ENCODE measurements at regions not wholly inside any gene's neighbourhood (a gene's known extent, or its start where the extent isn't known, plus 50 kb on each side); places are given as distances from the start of the nearest gene placed in this dataset.

DNA sequence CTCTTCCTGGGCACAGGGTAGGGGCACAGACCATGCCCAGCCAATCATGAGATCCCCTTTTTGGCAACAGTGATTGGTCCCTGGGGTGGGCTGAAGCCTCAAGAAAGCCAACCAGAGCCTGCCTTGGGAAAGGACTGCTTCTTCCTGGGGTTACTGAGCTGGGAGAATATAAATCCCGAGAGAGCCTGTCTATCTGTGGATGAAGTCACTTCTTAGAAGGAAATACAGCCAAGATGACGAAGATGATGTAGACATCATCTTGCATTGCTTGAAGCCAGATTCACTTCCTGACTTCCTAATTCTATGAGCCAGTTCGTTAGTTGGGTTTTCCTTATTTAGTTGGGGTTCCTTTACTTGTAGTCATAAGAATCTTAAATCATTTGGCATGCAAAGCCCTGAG is 50.1 kb upstream of the PWWP2A start:
- peak overlapping the region in 1 of 2 donors; percentile 52 for H3K27ac ChIP-seq
- intact Hi-C loops (cut with DNase I) = loop anchor here in 1 of 4 donors (5.0 kb wide), 1 partner anchor 37 kb away; no protein-coding TSS in a partner anchor
- no peaks in the 10 kb centered on the region for H3K36me3 ChIP-seq
- no peak for DNase-seq
- H3K9me3 ChIP-seq = no peaks in the 10 kb centered on the region
- H3K27me3 ChIP-seq = no peaks in the 10 kb centered on the region
- 24 to 32% (median 28%) methylated on average over 3 of the region's 3 CpGs for WGBS, 3 donors
- TF ChIP-seq, protein P1, sequence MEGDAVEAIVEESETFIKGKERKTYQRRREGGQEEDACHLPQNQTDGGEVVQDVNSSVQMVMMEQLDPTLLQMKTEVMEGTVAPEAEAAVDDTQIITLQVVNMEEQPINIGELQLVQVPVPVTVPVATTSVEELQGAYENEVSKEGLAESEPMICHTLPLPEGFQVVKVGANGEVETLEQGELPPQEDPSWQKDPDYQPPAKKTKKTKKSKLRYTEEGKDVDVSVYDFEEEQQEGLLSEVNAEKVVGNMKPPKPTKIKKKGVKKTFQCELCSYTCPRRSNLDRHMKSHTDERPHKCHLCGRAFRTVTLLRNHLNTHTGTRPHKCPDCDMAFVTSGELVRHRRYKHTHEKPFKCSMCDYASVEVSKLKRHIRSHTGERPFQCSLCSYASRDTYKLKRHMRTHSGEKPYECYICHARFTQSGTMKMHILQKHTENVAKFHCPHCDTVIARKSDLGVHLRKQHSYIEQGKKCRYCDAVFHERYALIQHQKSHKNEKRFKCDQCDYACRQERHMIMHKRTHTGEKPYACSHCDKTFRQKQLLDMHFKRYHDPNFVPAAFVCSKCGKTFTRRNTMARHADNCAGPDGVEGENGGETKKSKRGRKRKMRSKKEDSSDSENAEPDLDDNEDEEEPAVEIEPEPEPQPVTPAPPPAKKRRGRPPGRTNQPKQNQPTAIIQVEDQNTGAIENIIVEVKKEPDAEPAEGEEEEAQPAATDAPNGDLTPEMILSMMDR (IDR thresholded peaks at IDR 0.05) = no peak
- no peak for TF ChIP-seq POLR2A (IDR thresholded peaks at IDR 0.05)
- no peak for TF ChIP-seq EP300 (IDR thresholded peaks at IDR 0.05)
- H3K4me1 ChIP-seq (ENCODE audit: insufficient read depth) = peaks cover 26% of the 10 kb centered on the region
- no peak overlapping the region for H3K4me3 ChIP-seq
